ENCODE measurements at regions not wholly inside any gene's neighbourhood (a gene's known extent, or its start where the extent isn't known, plus 50 kb on each side); places are given as distances from the start of the nearest gene placed in this dataset.

DNA sequence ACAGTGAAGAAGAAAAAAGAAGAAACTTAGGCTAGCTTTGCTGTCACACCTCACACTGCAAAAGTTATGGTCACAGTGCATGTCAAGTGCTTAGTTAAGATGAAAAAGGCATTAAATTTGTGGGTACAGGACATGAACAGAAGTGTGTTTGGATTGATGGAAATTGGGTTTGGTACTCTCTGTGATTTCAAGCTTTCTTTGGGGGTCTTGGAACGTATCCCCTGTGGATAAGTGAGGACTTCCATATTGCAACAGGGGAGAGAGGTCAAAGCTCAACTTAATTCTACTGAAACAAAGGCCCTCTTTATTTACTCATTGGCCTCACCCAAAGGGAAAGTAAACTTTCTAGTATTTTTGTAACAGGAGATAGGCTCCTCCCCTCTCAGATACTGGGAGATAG lies 138.3 kb upstream of the FUT9 start (continued):
- TF ChIP-seq ZNF607 (CRISPR knock-in tag; IDR thresholded peaks at IDR 0.05; ENCODE audit: borderline replicate concordance) (no peak), ZNF431 (CRISPR knock-in tag; IDR thresholded peaks at IDR 0.05; ENCODE audit: borderline replicate concordance, low read depth) (no peak), CENPBD1 (CRISPR knock-in tag; IDR thresholded peaks at IDR 0.05; ENCODE audit: borderline replicate concordance, low read depth) (no peak), ZGPAT (CRISPR knock-in tag; IDR thresholded peaks at IDR 0.05) (no peak), KMT2B (CRISPR knock-in tag; IDR thresholded peaks at IDR 0.05) (peak; percentile 19; the same call in 1 of the 2 replicates), PCBP2 (optimal IDR thresholded peaks at IDR 0.05; ENCODE audit: low read depth, low read length, poor library complexity, severe bottlenecking) (no peak), TOPORS (CRISPR knock-in tag; IDR thresholded peaks at IDR 0.05) (no peak), ZSCAN25 (CRISPR knock-in tag; IDR thresholded peaks at IDR 0.05) (no peak), DNMT3B (CRISPR knock-in tag; conservative IDR thresholded peaks at IDR 0.05) (no peak), ZFP41 (CRISPR knock-in tag; IDR thresholded peaks at IDR 0.05; ENCODE audit: borderline replicate concordance) (no peak), ETV5 (CRISPR knock-in tag; IDR thresholded peaks at IDR 0.05; ENCODE audit: borderline replicate concordance) (peak; percentile 11; the same call in 1 of the 2 replicates), FUBP1 (CRISPR knock-in tag; IDR thresholded peaks at IDR 0.05; ENCODE audit: borderline replicate concordance) (no peak), KLF13 (CRISPR knock-in tag; IDR thresholded peaks at IDR 0.05) (no peak), ZNF329 (CRISPR knock-in tag; IDR thresholded peaks at IDR 0.05; ENCODE audit: low read depth) (no peak), ARID2 (CRISPR knock-in tag; IDR thresholded peaks at IDR 0.05; ENCODE audit: borderline replicate concordance) (0 out of 2 replicates have a peak, but pooled peaks have one; percentile 36), TBL1XR1 (IDR thresholded peaks at IDR 0.05; ENCODE audit: borderline replicate concordance, low read length, partially characterized antibody) (no peak), ZNF691 (CRISPR knock-in tag; IDR thresholded peaks at IDR 0.05; ENCODE audit: borderline replicate concordance, low read depth) (no peak), NCOA1 (CRISPR knock-in tag; IDR thresholded peaks at IDR 0.05) (no peak), MBD4 (IDR thresholded peaks at IDR 0.05; ENCODE audit: borderline replicate concordance, low read length) (no peak), NR2F6 (IDR thresholded peaks at IDR 0.05) (peak; percentile 75), NR2F6 (CRISPR knock-in tag; IDR thresholded peaks at IDR 0.05) (peak; percentile 80), KDM6A (CRISPR knock-in tag; IDR thresholded peaks at IDR 0.05; ENCODE audit: low read depth) (0 out of 2 replicates have a peak, but pooled peaks have one; percentile 44), HNF4G (IDR thresholded peaks at IDR 0.05; ENCODE audit: borderline replicate concordance, low read depth, low read length) (peak; percentile 47; the same call in 1 of the 2 replicates), HNF4G (CRISPR knock-in tag; IDR thresholded peaks at IDR 0.05; ENCODE audit: borderline replicate concordance, low read depth) (no peak)

All from HepG2 (cell line).